ENCODE measurements at regions not wholly inside any gene's neighbourhood (a gene's known extent, or its start where the extent isn't known, plus 50 kb on each side); places are given as distances from the start of the nearest gene placed in this dataset.

DNA sequence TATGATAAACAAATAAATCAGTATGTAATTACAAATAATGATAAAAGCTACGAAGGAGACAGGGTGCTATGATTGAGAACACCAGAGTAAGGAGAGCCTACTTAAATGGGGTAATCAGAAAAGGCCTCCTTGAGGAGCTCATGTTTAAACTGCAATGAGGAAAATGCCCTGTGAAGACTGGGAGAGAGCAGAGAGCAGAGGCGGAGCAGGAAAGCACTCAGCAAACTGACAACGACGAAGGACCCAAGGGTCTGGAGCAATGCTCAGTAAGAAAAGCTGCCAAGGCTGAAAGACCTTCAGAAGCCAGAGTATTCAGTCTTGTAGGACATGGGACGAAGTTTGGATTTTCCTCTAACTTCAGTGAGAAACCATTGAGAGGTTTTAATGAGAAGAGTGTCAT lies 114.2 kb upstream of the PLEKHA5 start:
- Histone ChIP-seq H3K9me3 (replicated peaks; ENCODE audit: control insufficient read depth, insufficient read depth, low read length) (no peaks in the 10 kb centered on the region), H3K79me2 (ENCODE audit: control insufficient read depth, insufficient read depth, low read length) (no peaks in the 10 kb centered on the region), H3K4me3 (replicated peaks in 1 of 3; ENCODE audit: insufficient read depth in 1 of 3, low read depth in 1 of 3, low read length in 3 of 3) (no peak overlapping the region), H3K4me2 (ENCODE audit: insufficient read depth, low read length) (no peak overlapping the region), H3K27ac (ENCODE audit: insufficient read depth, low read depth, low read length) (no peak overlapping the region), H2AFZ (ENCODE audit: low read depth, low read length) (no peak overlapping the region), H3K36me3 (ENCODE audit: control insufficient read depth in 2 of 2, extremely low read depth in 1 of 2, insufficient read depth in 2 of 2, low read length in 2 of 2) (no peaks in the 10 kb centered on the region), H3K9me1 (replicated peaks; ENCODE audit: control insufficient read depth, extremely low read depth, insufficient read depth, low read length) (no peaks in the 10 kb centered on the region), H3K9ac (replicated peaks; ENCODE audit: extremely low read depth, insufficient read depth, low read length) (no peak overlapping the region), H3K4me1 (ENCODE audit: control insufficient read depth, extremely low read depth, insufficient read depth, low read length) (peaks cover 10% of the 10 kb centered on the region), H4K20me1 (replicated peaks; ENCODE audit: control insufficient read depth, extremely low read depth, insufficient read depth, low read length) (no peaks in the 10 kb centered on the region), H3K27me3 (ENCODE audit: control insufficient read depth in 2 of 2, insufficient read depth in 2 of 2, low read length in 2 of 2) (no peaks in the 10 kb centered on the region)
- POLR2A ChIA-PET = no interaction called here
- CTCF ChIA-PET = no interaction called here
- intact Hi-C loops (cut with micrococcal nuclease) (no loop called here), dilution Hi-C loops (cut with MboI; ENCODE audit: extremely low pct_ligation_motif_present, low sequenced_read_pairs) (no loop called here)
- FAIRE-seq (no peak), DNase-seq (ENCODE audit: low read depth, low spot score) (no peak)
- TF ChIP-seq POLR2A (IDR thresholded peaks at IDR 0.05; ENCODE audit: low read depth, low read length) (no peak), EZH2 (IDR thresholded peaks at IDR 0.05; ENCODE audit: borderline replicate concordance, low read depth, low read length, severe bottlenecking) (no peak)
- BruUV-seq (replicated peaks) = no TSS peak

DNA sequence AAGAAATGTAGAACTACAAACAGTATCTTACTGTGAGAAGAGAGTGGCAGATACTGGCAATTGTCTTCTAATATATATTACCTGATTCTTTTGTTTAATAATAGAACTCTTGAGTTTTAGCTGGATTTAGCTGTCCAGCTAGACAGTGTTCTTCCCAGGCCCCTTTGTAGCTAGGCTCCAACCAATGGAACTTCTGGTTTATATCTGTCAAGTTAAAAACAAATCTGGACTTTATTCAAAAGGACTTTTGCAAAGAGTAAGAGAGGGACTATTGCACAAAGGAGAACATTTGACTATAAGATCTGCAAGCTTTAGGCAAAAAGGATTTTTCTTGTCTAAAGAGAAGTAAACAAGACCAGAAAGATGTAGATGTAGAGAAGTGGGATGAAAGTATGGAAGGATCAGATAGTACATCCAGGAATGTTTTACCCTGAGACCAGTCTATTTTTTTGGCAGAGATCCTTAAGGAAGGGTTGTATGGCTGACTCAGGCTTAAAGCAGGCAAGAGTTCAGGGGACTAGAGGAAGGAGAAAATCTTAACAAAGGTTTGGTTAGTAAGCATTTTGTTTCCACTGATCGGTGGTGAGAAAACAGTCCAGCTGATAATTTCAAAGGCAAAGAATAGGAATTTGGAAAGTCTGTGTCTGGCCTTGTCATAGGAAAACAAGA lies 111.1 kb upstream of the PLEKHA5 start:
- Histone ChIP-seq H3K9me1 (replicated peaks; ENCODE audit: control insufficient read depth, extremely low read depth, insufficient read depth, low read length) (no peaks in the 10 kb centered on the region), H4K20me1 (replicated peaks; ENCODE audit: control insufficient read depth, extremely low read depth, insufficient read depth, low read length) (no peaks in the 10 kb centered on the region), H3K4me3 (replicated peaks in 1 of 3; ENCODE audit: insufficient read depth in 1 of 3, low read depth in 1 of 3, low read length in 3 of 3) (no peak overlapping the region), H3K27ac (ENCODE audit: insufficient read depth, low read depth, low read length) (no peak overlapping the region), H3K9me3 (replicated peaks; ENCODE audit: control insufficient read depth, insufficient read depth, low read length) (no peaks in the 10 kb centered on the region), H3K79me2 (ENCODE audit: control insufficient read depth, insufficient read depth, low read length) (no peaks in the 10 kb centered on the region), H3K36me3 (ENCODE audit: control insufficient read depth in 2 of 2, extremely low read depth in 1 of 2, insufficient read depth in 2 of 2, low read length in 2 of 2) (no peaks in the 10 kb centered on the region), H3K9ac (replicated peaks; ENCODE audit: extremely low read depth, insufficient read depth, low read length) (no peak overlapping the region), H2AFZ (ENCODE audit: low read depth, low read length) (no peak overlapping the region), H3K27me3 (ENCODE audit: control insufficient read depth in 2 of 2, insufficient read depth in 2 of 2, low read length in 2 of 2) (no peaks in the 10 kb centered on the region), H3K4me2 (ENCODE audit: insufficient read depth, low read length) (no peak overlapping the region), H3K4me1 (ENCODE audit: control insufficient read depth, extremely low read depth, insufficient read depth, low read length) (peaks cover 10% of the 10 kb centered on the region)
- POLR2A ChIA-PET = no interaction called here
- intact Hi-C loops (cut with micrococcal nuclease) = no loop called here
- TF ChIP-seq POLR2AphosphoS5 (IDR thresholded peaks at IDR 0.05; ENCODE audit: insufficient read depth, low read depth, low read length) = no peak
- no peak for TF ChIP-seq FOS (IDR thresholded peaks at IDR 0.05; ENCODE audit: borderline replicate concordance, insufficient read depth, low read length)
- no peak for TF ChIP-seq EZH2 (IDR thresholded peaks at IDR 0.05; ENCODE audit: borderline replicate concordance, low read depth, low read length, severe bottlenecking)
- TF ChIP-seq MYC (IDR thresholded peaks at IDR 0.05; ENCODE audit: low read depth, low read length) = no peak
- TF ChIP-seq GATA2 (IDR thresholded peaks at IDR 0.05; ENCODE audit: insufficient read depth, insufficient read length, low read depth, low read length) = no peak
- TF ChIP-seq, protein P1, sequence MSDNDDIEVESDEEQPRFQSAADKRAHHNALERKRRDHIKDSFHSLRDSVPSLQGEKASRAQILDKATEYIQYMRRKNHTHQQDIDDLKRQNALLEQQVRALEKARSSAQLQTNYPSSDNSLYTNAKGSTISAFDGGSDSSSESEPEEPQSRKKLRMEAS (IDR thresholded peaks at IDR 0.05; ENCODE audit: insufficient read depth, insufficient read length) = no peak
- TF ChIP-seq JUN (IDR thresholded peaks at IDR 0.05; ENCODE audit: borderline replicate concordance, insufficient read depth, insufficient read length, low read depth) = no peak
- TF ChIP-seq, protein P2, sequence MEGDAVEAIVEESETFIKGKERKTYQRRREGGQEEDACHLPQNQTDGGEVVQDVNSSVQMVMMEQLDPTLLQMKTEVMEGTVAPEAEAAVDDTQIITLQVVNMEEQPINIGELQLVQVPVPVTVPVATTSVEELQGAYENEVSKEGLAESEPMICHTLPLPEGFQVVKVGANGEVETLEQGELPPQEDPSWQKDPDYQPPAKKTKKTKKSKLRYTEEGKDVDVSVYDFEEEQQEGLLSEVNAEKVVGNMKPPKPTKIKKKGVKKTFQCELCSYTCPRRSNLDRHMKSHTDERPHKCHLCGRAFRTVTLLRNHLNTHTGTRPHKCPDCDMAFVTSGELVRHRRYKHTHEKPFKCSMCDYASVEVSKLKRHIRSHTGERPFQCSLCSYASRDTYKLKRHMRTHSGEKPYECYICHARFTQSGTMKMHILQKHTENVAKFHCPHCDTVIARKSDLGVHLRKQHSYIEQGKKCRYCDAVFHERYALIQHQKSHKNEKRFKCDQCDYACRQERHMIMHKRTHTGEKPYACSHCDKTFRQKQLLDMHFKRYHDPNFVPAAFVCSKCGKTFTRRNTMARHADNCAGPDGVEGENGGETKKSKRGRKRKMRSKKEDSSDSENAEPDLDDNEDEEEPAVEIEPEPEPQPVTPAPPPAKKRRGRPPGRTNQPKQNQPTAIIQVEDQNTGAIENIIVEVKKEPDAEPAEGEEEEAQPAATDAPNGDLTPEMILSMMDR (IDR thresholded peaks at IDR 0.05; ENCODE audit: extremely low read depth in 1 of 2, insufficient read depth in 1 of 2, low read depth in 1 of 2, low read length in 2 of 2) = no peak
- TF ChIP-seq POLR2A (IDR thresholded peaks at IDR 0.05; ENCODE audit: low read depth, low read length) = no peak
- peak; percentile 70 for DNase-seq (ENCODE audit: low read depth, low spot score)
- dilution Hi-C loops (cut with MboI; ENCODE audit: extremely low pct_ligation_motif_present, low sequenced_read_pairs) = no loop called here
- BruUV-seq (replicated peaks) = no TSS peak
- CTCF ChIA-PET = interaction anchor here (1.7 kb wide), 1 partner anchor 10 kb away, joined by 4 read pairs; no protein-coding TSS in a partner anchor
- FAIRE-seq = peak; percentile 62
